ENCODE measurements at regions not wholly inside any gene's neighbourhood (a gene's known extent, or its start where the extent isn't known, plus 50 kb on each side); places are given as distances from the start of the nearest gene placed in this dataset.

- no peaks in the 10 kb centered on the region for H3K4me1 ChIP-seq (ENCODE audit: control insufficient read depth in 1 of 2, insufficient read depth in 2 of 2, low read length in 2 of 2)
- DNase-seq, result no peak
- H3K27ac ChIP-seq (ENCODE audit: low read depth, low read length), result no peak overlapping the region
- H3K79me1 ChIP-seq (ENCODE audit: low read length), result no peaks in the 10 kb centered on the region
- H3K4ac ChIP-seq (ENCODE audit: low read depth, low read length), result no peak overlapping the region
- H3K14ac ChIP-seq (ENCODE audit: low read length), result no peak overlapping the region
- H3K27me3 ChIP-seq (ENCODE audit: insufficient read depth, low read length), result no peaks in the 10 kb centered on the region
- no peak overlapping the region for H4K8ac ChIP-seq (ENCODE audit: low read depth, low read length)
- no peak overlapping the region for H3K4me2 ChIP-seq (ENCODE audit: low read length)
- no peak overlapping the region for H4K91ac ChIP-seq (ENCODE audit: low read depth, low read length)
- H3K36me3 ChIP-seq (ENCODE audit: control insufficient read depth in 1 of 2, insufficient read depth in 2 of 2, low read length in 2 of 2), result no peaks in the 10 kb centered on the region
- H2AFZ ChIP-seq (ENCODE audit: insufficient read depth, low read length, poor library complexity), result no peak overlapping the region
- no peak overlapping the region for H2BK120ac ChIP-seq (ENCODE audit: insufficient read depth, low read length, poor library complexity)
- no peak overlapping the region for H4K12ac ChIP-seq (ENCODE audit: low read depth, low read length)
- no peaks in the 10 kb centered on the region for H3K79me2 ChIP-seq (ENCODE audit: control insufficient read depth, insufficient read depth, low read length, poor library complexity)
- no CpG with 5 or more reads among the region's 11 CpGs for WGBS (ENCODE audit: extremely low coverage, insufficient coverage, insufficient read length)
- H2BK12ac ChIP-seq (ENCODE audit: low read length), result no peak overlapping the region
- H2BK5ac ChIP-seq (ENCODE audit: low read depth, low read length, poor library complexity), result no peak overlapping the region
- no peak overlapping the region for H3K18ac ChIP-seq (ENCODE audit: low read length)
- peaks cover 4% of the 10 kb centered on the region for H3K9me3 ChIP-seq (ENCODE audit: insufficient read depth, low read depth, low read length)
- no peak overlapping the region for H3K23ac ChIP-seq (ENCODE audit: low read length)
- no peak overlapping the region for H3K9ac ChIP-seq (ENCODE audit: low read length)
- H3K4me3 ChIP-seq (ENCODE audit: low read depth, low read length), result no peak overlapping the region
- H2AK5ac ChIP-seq (ENCODE audit: low read length), result no peak overlapping the region
Measured at GRCh38 chr10:47184724-47185330, 115.2 kb upstream of the GDF10 start.

DNA sequence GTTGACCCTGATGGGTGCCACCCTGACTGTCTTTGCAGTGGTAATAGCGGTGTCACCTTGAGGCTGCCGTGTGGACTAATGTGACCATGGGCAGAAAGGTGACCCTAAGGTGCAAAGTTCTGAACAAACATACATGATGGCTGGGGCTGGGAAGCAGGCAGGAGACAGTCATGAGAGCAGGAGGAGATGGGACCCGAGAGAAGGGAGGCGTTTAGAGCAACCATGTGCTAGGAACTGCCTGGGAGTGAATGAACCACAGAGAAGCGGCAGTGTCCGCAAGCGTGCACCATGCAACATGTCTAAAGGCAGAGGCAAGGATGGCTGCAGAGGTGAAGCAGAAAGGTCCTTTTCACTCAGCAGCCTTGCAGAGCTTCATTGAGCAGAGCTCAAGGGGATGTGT is 113.1 kb upstream of the GDF10 start:
- Histone ChIP-seq H4K12ac (ENCODE audit: low read depth, low read length) (no peak overlapping the region), H3K18ac (ENCODE audit: low read length) (no peak overlapping the region), H3K14ac (ENCODE audit: low read length) (no peak overlapping the region), H3K36me3 (ENCODE audit: control insufficient read depth in 1 of 2, insufficient read depth in 2 of 2, low read length in 2 of 2) (no peaks in the 10 kb centered on the region), H3K79me2 (ENCODE audit: control insufficient read depth, insufficient read depth, low read length, poor library complexity) (no peaks in the 10 kb centered on the region), H2AK5ac (ENCODE audit: low read length) (no peak overlapping the region), H3K4me2 (ENCODE audit: low read length) (no peak overlapping the region), H3K27me3 (ENCODE audit: insufficient read depth, low read length) (no peaks in the 10 kb centered on the region), H2BK12ac (ENCODE audit: low read length) (no peak overlapping the region), H4K91ac (ENCODE audit: low read depth, low read length) (no peak overlapping the region), H2BK120ac (ENCODE audit: insufficient read depth, low read length, poor library complexity) (no peak overlapping the region), H3K79me1 (ENCODE audit: low read length) (no peaks in the 10 kb centered on the region), H3K9ac (ENCODE audit: low read length) (no peak overlapping the region), H3K27ac (ENCODE audit: low read depth, low read length) (no peak overlapping the region), H3K4ac (ENCODE audit: low read depth, low read length) (no peak overlapping the region), H2AFZ (ENCODE audit: insufficient read depth, low read length, poor library complexity) (no peak overlapping the region), H3K23ac (ENCODE audit: low read length) (no peak overlapping the region), H3K4me3 (ENCODE audit: low read depth, low read length) (no peak overlapping the region), H3K9me3 (ENCODE audit: insufficient read depth, low read depth, low read length) (peaks cover 3% of the 10 kb centered on the region), H4K8ac (ENCODE audit: low read depth, low read length) (no peak overlapping the region), H2BK5ac (ENCODE audit: low read depth, low read length, poor library complexity) (no peak overlapping the region), H3K4me1 (ENCODE audit: control insufficient read depth in 1 of 2, insufficient read depth in 2 of 2, low read length in 2 of 2) (no peaks in the 10 kb centered on the region)
- WGBS (ENCODE audit: extremely low coverage, insufficient coverage, insufficient read length), result no CpG with 5 or more reads among the region's 7 CpGs
- DNase-seq, result no peak

GRCh38 chr10:47187592-47187991 is 112.4 kb upstream of the GDF10 start:
- Histone ChIP-seq H3K18ac (ENCODE audit: low read length) (no peak overlapping the region), H2BK12ac (ENCODE audit: low read length) (no peak overlapping the region), H3K9ac (ENCODE audit: low read length) (no peak overlapping the region), H3K4me3 (ENCODE audit: low read depth, low read length) (no peak overlapping the region), H4K91ac (ENCODE audit: low read depth, low read length) (no peak overlapping the region), H3K36me3 (ENCODE audit: control insufficient read depth in 1 of 2, insufficient read depth in 2 of 2, low read length in 2 of 2) (no peaks in the 10 kb centered on the region), H3K9me3 (ENCODE audit: insufficient read depth, low read depth, low read length) (peaks cover 2% of the 10 kb centered on the region), H3K14ac (ENCODE audit: low read length) (no peak overlapping the region), H2AK5ac (ENCODE audit: low read length) (no peak overlapping the region), H3K4me1 (ENCODE audit: control insufficient read depth in 1 of 2, insufficient read depth in 2 of 2, low read length in 2 of 2) (no peaks in the 10 kb centered on the region), H2BK120ac (ENCODE audit: insufficient read depth, low read length, poor library complexity) (no peak overlapping the region), H4K8ac (ENCODE audit: low read depth, low read length) (no peak overlapping the region), H3K23ac (ENCODE audit: low read length) (no peak overlapping the region), H4K12ac (ENCODE audit: low read depth, low read length) (no peak overlapping the region), H2BK5ac (ENCODE audit: low read depth, low read length, poor library complexity) (no peak overlapping the region), H3K79me1 (ENCODE audit: low read length) (no peaks in the 10 kb centered on the region), H3K4me2 (ENCODE audit: low read length) (no peak overlapping the region), H3K4ac (ENCODE audit: low read depth, low read length) (no peak overlapping the region), H3K79me2 (ENCODE audit: control insufficient read depth, insufficient read depth, low read length, poor library complexity) (no peaks in the 10 kb centered on the region), H2AFZ (ENCODE audit: insufficient read depth, low read length, poor library complexity) (no peak overlapping the region), H3K27ac (ENCODE audit: low read depth, low read length) (no peak overlapping the region), H3K27me3 (ENCODE audit: insufficient read depth, low read length) (no peaks in the 10 kb centered on the region)
- no peak for DNase-seq
- WGBS (ENCODE audit: extremely low coverage, insufficient coverage, insufficient read length), result no CpG with 5 or more reads among the region's 7 CpGs

- Histone ChIP-seq H4K12ac (ENCODE audit: low read depth, low read length) (no peak overlapping the region), H3K4me3 (ENCODE audit: low read depth, low read length) (no peak overlapping the region), H3K14ac (ENCODE audit: low read length) (no peak overlapping the region), H3K4ac (ENCODE audit: low read depth, low read length) (no peak overlapping the region), H2AFZ (ENCODE audit: insufficient read depth, low read length, poor library complexity) (no peak overlapping the region), H3K4me1 (ENCODE audit: control insufficient read depth in 1 of 2, insufficient read depth in 2 of 2, low read length in 2 of 2) (no peaks in the 10 kb centered on the region), H4K91ac (ENCODE audit: low read depth, low read length) (no peak overlapping the region), H3K27ac (ENCODE audit: low read depth, low read length) (no peak overlapping the region), H3K36me3 (ENCODE audit: control insufficient read depth in 1 of 2, insufficient read depth in 2 of 2, low read length in 2 of 2) (no peaks in the 10 kb centered on the region), H3K9me3 (ENCODE audit: insufficient read depth, low read depth, low read length) (peaks cover 2% of the 10 kb centered on the region), H3K23ac (ENCODE audit: low read length) (no peak overlapping the region), H4K8ac (ENCODE audit: low read depth, low read length) (no peak overlapping the region), H3K79me1 (ENCODE audit: low read length) (no peaks in the 10 kb centered on the region), H3K79me2 (ENCODE audit: control insufficient read depth, insufficient read depth, low read length, poor library complexity) (no peaks in the 10 kb centered on the region), H2BK120ac (ENCODE audit: insufficient read depth, low read length, poor library complexity) (no peak overlapping the region), H3K27me3 (ENCODE audit: insufficient read depth, low read length) (no peaks in the 10 kb centered on the region), H3K9ac (ENCODE audit: low read length) (no peak overlapping the region), H2AK5ac (ENCODE audit: low read length) (no peak overlapping the region), H3K18ac (ENCODE audit: low read length) (no peak overlapping the region), H2BK12ac (ENCODE audit: low read length) (no peak overlapping the region), H2BK5ac (ENCODE audit: low read depth, low read length, poor library complexity) (no peak overlapping the region), H3K4me2 (ENCODE audit: low read length) (no peak overlapping the region)
- no CpG with 5 or more reads among the region's 3 CpGs for WGBS (ENCODE audit: extremely low coverage, insufficient coverage, insufficient read length)
- peak in 1 of 2 donors; percentile 6 for DNase-seq
Measured at GRCh38 chr10:47188156-47188555, 111.8 kb upstream of the GDF10 start.
